ENCODE measurements at regions not wholly inside any gene's neighbourhood (a gene's known extent, or its start where the extent isn't known, plus 50 kb on each side); places are given as distances from the start of the nearest gene placed in this dataset.

GRCh38 chr20:56195946-56196345 lies 52.6 kb upstream of the MC3R start:
- H3K9ac ChIP-seq (ENCODE audit: low read length in 3 of 3): no peak overlapping the region
- no peaks in the 10 kb centered on the region for H3K4me1 ChIP-seq (ENCODE audit: control insufficient read depth in 2 of 3, insufficient read depth in 2 of 3, low read depth in 1 of 3, low read length in 3 of 3)
- no peak overlapping the region for H3K4me3 ChIP-seq (ENCODE audit: low read length in 3 of 3)
- no peaks in the 10 kb centered on the region for H3K36me3 ChIP-seq (ENCODE audit: control insufficient read depth in 2 of 3, insufficient read depth in 3 of 3, low read length in 3 of 3)
- H3K9me3 ChIP-seq (ENCODE audit: control insufficient read depth in 2 of 3, insufficient read depth in 1 of 3, low read length in 3 of 3): peaks cover 0 to 17% (median 6%) of the 10 kb centered on the region in 3 donors
- no peak overlapping the region for H3K27ac ChIP-seq (ENCODE audit: low read depth in 2 of 2, low read length in 2 of 2)
- FAIRE-seq: no peak
- H3K27me3 ChIP-seq (ENCODE audit: control insufficient read depth, insufficient read depth, low read length): no peaks in the 10 kb centered on the region
- TF ChIP-seq CTCF (IDR thresholded peaks at IDR 0.05; ENCODE audit: borderline replicate concordance, extremely low read depth, insufficient read depth): no peak
- DNase-seq: no peak
- intact Hi-C loops (cut with DNase I): no loop called here

Measured in kidney (tissue), 13 donors.